Osteocyte (in vitro differentiated cells): ENCODE measurements at regions not wholly inside any gene's neighbourhood (a gene's known extent, or its start where the extent isn't known, plus 50 kb on each side); places are given as distances from the start of the nearest gene placed in this dataset.

Experiments
- DNase-seq: peaks from one replicate; pipeline ENCODE4 v3.0.0; 2021; ENCODE audit warnings: mixed read lengths; ENCODE audit not compliant: unreplicated experiment; ENCODE audit errors: extremely low spot score
- H3K27ac Mint-ChIP-seq: one replicate; pipeline ENCODE4 v1.8.0; 2021; ENCODE audit warnings: mild to moderate bottlenecking, mixed read lengths; ENCODE audit not compliant: unreplicated experiment
- H3K27me3 Mint-ChIP-seq: one replicate; pipeline ENCODE4 v1.8.0; 2021; ENCODE audit warnings: mixed read lengths; ENCODE audit not compliant: unreplicated experiment
- H3K36me3 Mint-ChIP-seq: one replicate; pipeline ENCODE4 v1.8.0; 2021; ENCODE audit warnings: mixed read lengths; ENCODE audit not compliant: unreplicated experiment
- H3K4me1 Mint-ChIP-seq: one replicate; pipeline ENCODE4 v1.8.0; 2021; ENCODE audit warnings: mixed read lengths; ENCODE audit not compliant: unreplicated experiment
- H3K4me3 Mint-ChIP-seq: one replicate; pipeline ENCODE4 v1.8.0; 2021; ENCODE audit warnings: mild to moderate bottlenecking, moderate library complexity, mixed read lengths; ENCODE audit not compliant: unreplicated experiment
- H3K9me3 Mint-ChIP-seq: one replicate; pipeline ENCODE4 v1.8.0; 2021; ENCODE audit warnings: mixed read lengths; ENCODE audit not compliant: unreplicated experiment
- CTCF ChIP-seq: fragments of 200-600 bp; sonication (generic); IDR thresholded peaks from 2 replicates; pipeline ENCODE4 v1.5.0; 2021; ENCODE audit warnings: antibody characterized with exemption, mild to moderate bottlenecking, moderate library complexity

- Mint-ChIP-seq H3K27ac (no peak overlapping the region), H3K27me3 (peaks cover 27% of the 10 kb centered on the region), H3K9me3 (no peaks in the 10 kb centered on the region), H3K4me1 (peaks cover 2% of the 10 kb centered on the region), H3K36me3 (no peaks in the 10 kb centered on the region), H3K4me3 (no peak overlapping the region)
- no peak for DNase-seq
- TF ChIP-seq CTCF = no peak
Measured at GRCh38 chr7:45343746-45344145, 186.2 kb downstream of the RAMP3 start.

- Mint-ChIP-seq H3K27ac (no peak overlapping the region), H3K27me3 (peaks cover 15% of the 10 kb centered on the region), H3K9me3 (no peaks in the 10 kb centered on the region), H3K36me3 (no peaks in the 10 kb centered on the region), H3K4me1 (peaks cover 2% of the 10 kb centered on the region), H3K4me3 (no peak overlapping the region)
- DNase-seq = no peak
- no peak for TF ChIP-seq CTCF
Measured at GRCh38 chr7:45347804-45348203, 190.2 kb downstream of the RAMP3 start.

GRCh38 chr7:45349090-45349489 is 191.5 kb downstream of the RAMP3 start:
- H3K36me3 Mint-ChIP-seq = no peaks in the 10 kb centered on the region
- H3K9me3 Mint-ChIP-seq = no peaks in the 10 kb centered on the region
- peaks cover 14% of the 10 kb centered on the region for H3K27me3 Mint-ChIP-seq
- TF ChIP-seq CTCF = no peak
- peaks cover 2% of the 10 kb centered on the region for H3K4me1 Mint-ChIP-seq
- no peak overlapping the region for H3K27ac Mint-ChIP-seq
- H3K4me3 Mint-ChIP-seq = no peak overlapping the region
- no peak for DNase-seq

- Mint-ChIP-seq H3K9me3 (no peaks in the 10 kb centered on the region), H3K27ac (no peak overlapping the region), H3K36me3 (no peaks in the 10 kb centered on the region), H3K4me1 (peaks cover 2% of the 10 kb centered on the region), H3K4me3 (no peak overlapping the region), H3K27me3 (peaks cover 25% of the 10 kb centered on the region)
- no peak for DNase-seq
- TF ChIP-seq CTCF = no peak
Measured at GRCh38 chr7:45350896-45351295, 193.3 kb downstream of the RAMP3 start.

- Mint-ChIP-seq H3K4me1 (no peaks in the 10 kb centered on the region), H3K27me3 (peaks cover 26% of the 10 kb centered on the region), H3K9me3 (peaks cover 9% of the 10 kb centered on the region), H3K27ac (no peak overlapping the region), H3K4me3 (no peak overlapping the region), H3K36me3 (no peaks in the 10 kb centered on the region)
- DNase-seq = no peak
- no peak for TF ChIP-seq CTCF
Measured at GRCh38 chr7:45358287-45358686, 200.7 kb downstream of the RAMP3 start.
